Liver (tissue), 3 donors: ENCODE measurements at regions not wholly inside any gene's neighbourhood (a gene's known extent, or its start where the extent isn't known, plus 50 kb on each side); places are given as distances from the start of the nearest gene placed in this dataset.

Experiments used
- CTCF ChIP-seq: fragments of 150-350 bp; IDR thresholded peaks from 2 replicates; pipeline ENCODE4 v1.5.1; 2017; ENCODE audit warnings: improper control_type of control experiment, low read depth, low read length; ENCODE audit not compliant: missing input control
- EGR1 ChIP-seq, 2 donors: IDR thresholded peaks; 2 replicates each; pipeline ENCODE4 v1.6.1; 2016 to 2018; ENCODE audit warnings: antibody characterized with exemption in 2 of 2, low read depth in 2 of 2
- FOXA1 ChIP-seq: IDR thresholded peaks from 2 replicates; pipeline ENCODE4 v1.6.1; 2016; ENCODE audit warnings: antibody characterized with exemption
- JUND ChIP-seq, 2 donors: IDR thresholded peaks; 2 replicates each; pipeline ENCODE4 v1.6.1; 2016; ENCODE audit warnings: antibody characterized with exemption in 2 of 2
- MAX ChIP-seq: IDR thresholded peaks from 2 replicates; pipeline ENCODE4 v1.6.1; 2016; ENCODE audit warnings: antibody characterized with exemption
- RAD21 ChIP-seq, 2 donors: IDR thresholded peaks; 2 replicates each; pipeline ENCODE4 v1.6.1; 2016; ENCODE audit warnings: antibody characterized with exemption in 2 of 2, mild to moderate bottlenecking in 2 of 2
- REST ChIP-seq: IDR thresholded peaks from 2 replicates; pipeline ENCODE4 v1.6.1; 2016; ENCODE audit warnings: antibody characterized with exemption, mild to moderate bottlenecking
- SP1 ChIP-seq: IDR thresholded peaks from 2 replicates; pipeline ENCODE4 v1.6.1; 2018; ENCODE audit warnings: antibody characterized with exemption, mild to moderate bottlenecking
- YY1 ChIP-seq: IDR thresholded peaks from 2 replicates; pipeline ENCODE4 v1.6.1; 2016; ENCODE audit warnings: antibody characterized with exemption, mild to moderate bottlenecking
- ZBTB33 ChIP-seq: IDR thresholded peaks from 2 replicates; pipeline ENCODE4 v1.6.1; 2016; ENCODE audit warnings: antibody characterized with exemption
- TF ChIP-seq, protein P1 (sequence below): IDR thresholded peaks from 2 replicates; pipeline ENCODE4 v1.6.1; 2016; ENCODE audit warnings: antibody characterized with exemption
- donor health status: healthy.
- donor health status: healthy.

DNA sequence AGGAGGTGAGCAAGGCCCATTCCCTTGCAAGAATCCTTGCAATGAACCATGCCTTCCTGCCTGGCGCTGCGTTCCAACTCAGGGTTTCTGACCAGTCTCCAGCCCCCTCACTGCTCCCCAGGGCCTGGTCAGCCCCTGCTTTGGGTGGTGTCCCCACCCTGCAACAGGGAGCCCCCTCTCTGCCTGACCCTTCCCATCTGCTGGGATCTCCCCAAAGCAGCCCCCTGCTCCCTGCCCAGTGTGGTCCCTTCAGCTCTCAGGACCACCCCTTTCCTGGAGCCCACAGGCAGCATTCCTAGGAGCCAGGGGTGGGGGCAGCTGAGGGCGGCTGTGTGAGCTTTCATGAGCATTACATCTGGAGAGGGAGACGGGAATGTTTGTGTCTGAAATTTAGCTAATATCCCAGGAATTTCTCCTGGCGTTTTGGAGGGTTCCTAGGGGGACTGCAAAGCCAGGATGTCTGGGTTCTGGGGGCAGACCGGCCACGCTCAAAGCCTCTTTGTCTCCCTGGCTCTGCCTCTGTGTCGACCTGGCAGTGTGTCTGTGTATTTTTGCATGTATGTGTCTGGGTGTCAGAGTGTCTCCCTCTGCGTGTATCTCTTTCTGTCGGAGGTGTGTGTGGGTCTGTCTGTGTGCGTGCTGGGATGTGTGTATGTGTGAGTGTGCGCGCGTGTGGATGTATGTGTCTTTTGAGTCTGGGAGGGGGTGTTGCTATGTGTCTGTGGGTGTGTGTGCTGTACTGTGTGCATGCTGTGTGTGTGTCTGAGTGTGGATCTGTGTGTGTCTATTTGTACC lies 300.5 kb upstream of the ZMIZ1 start:
- no peak for TF ChIP-seq CTCF
- TF ChIP-seq FOXA1, result no peak
- no peak for TF ChIP-seq ZBTB33
- no peak for TF ChIP-seq EGR1 (IDR thresholded peaks at IDR 0.05; ENCODE audit: low read depth in 2 of 2)
- TF ChIP-seq, protein P1, sequence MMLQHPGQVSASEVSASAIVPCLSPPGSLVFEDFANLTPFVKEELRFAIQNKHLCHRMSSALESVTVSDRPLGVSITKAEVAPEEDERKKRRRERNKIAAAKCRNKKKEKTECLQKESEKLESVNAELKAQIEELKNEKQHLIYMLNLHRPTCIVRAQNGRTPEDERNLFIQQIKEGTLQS, result no peak
- no peak for TF ChIP-seq MAX
- TF ChIP-seq RAD21 (IDR thresholded peaks at IDR 0.05), result no peak
- no peak for TF ChIP-seq JUND (IDR thresholded peaks at IDR 0.05)
- no peak for TF ChIP-seq REST
- TF ChIP-seq YY1, result no peak
- no peak for TF ChIP-seq SP1
